ENCODE measurements at regions not wholly inside any gene's neighbourhood (a gene's known extent, or its start where the extent isn't known, plus 50 kb on each side); places are given as distances from the start of the nearest gene placed in this dataset.

- TF ChIP-seq CSRNP3 (CRISPR knock-in tag; IDR thresholded peaks at IDR 0.05), result no peak
- TF ChIP-seq RARB (CRISPR knock-in tag; IDR thresholded peaks at IDR 0.05), result no peak
- no peak for TF ChIP-seq CSDC2 (CRISPR knock-in tag; IDR thresholded peaks at IDR 0.05)
- no peak for TF ChIP-seq SNAI2 (CRISPR knock-in tag; IDR thresholded peaks at IDR 0.05)
- no peak for TF ChIP-seq ZNF70 (CRISPR knock-in tag; IDR thresholded peaks at IDR 0.05)
- TF ChIP-seq PATZ1 (CRISPR knock-in tag; IDR thresholded peaks at IDR 0.05; ENCODE audit: borderline replicate concordance), result no peak
- no peak for TF ChIP-seq OSR1 (CRISPR knock-in tag; IDR thresholded peaks at IDR 0.05)
- TF ChIP-seq ZNF565 (CRISPR knock-in tag; conservative IDR thresholded peaks at IDR 0.05; ENCODE audit: low read depth), result no peak
- TF ChIP-seq GLIS3 (CRISPR knock-in tag; IDR thresholded peaks at IDR 0.05), result no peak
- TF ChIP-seq TCF4 (CRISPR knock-in tag; IDR thresholded peaks at IDR 0.05; ENCODE audit: borderline replicate concordance), result no peak
- TF ChIP-seq ESRRG (CRISPR knock-in tag; IDR thresholded peaks at IDR 0.05), result no peak
- no peak for TF ChIP-seq CREB5 (CRISPR knock-in tag; IDR thresholded peaks at IDR 0.05; ENCODE audit: low read depth)
- TF ChIP-seq ISL1 (CRISPR knock-in tag; IDR thresholded peaks at IDR 0.05), result no peak
- ATAC-seq, result no peak
Observed at GRCh38 chr16:80231121-80231520, 309.7 kb upstream of the DYNLRB2 start.

DNA sequence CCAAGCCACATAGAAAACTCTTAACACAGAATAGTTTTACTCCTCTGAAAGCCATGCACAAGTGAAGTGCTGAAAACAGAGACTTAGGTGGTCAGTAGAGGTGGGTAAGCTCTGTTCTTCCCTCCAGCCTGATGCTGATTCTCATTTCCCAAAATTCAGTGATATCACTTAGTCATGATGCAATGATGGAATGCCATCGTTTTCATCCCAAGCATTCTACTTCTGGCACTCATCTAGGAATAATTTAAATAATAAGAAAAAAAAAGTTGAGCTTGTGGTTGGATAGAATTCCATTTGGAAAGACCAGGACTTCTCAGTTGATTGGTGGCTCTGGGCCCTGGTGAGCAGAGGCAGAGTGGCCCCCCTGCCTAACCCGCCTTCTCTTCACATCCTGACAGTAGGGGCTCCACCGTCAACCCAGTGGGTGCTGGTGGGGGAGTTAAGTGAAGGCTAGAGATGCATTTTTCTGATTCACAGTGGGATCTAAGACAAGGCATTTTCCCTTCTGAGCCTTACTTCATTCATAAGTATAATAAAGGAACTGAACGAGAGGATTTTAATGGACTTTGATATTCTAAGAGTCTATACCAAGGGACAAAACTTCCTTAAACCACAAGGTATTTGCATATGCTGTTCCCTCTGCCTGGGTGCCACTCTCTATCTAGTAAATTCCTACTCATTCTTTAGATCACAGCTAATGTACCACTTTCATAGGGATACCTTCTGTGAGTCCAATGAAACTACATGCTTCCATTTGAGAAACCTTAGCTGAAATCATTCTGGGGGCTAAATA, 310.3 kb upstream of the DYNLRB2 start:
- TF ChIP-seq ZNF565 (CRISPR knock-in tag; conservative IDR thresholded peaks at IDR 0.05; ENCODE audit: low read depth), result no peak
- TF ChIP-seq CREB5 (CRISPR knock-in tag; IDR thresholded peaks at IDR 0.05; ENCODE audit: low read depth), result no peak
- no peak for TF ChIP-seq CSRNP3 (CRISPR knock-in tag; IDR thresholded peaks at IDR 0.05)
- no peak for TF ChIP-seq PPARA (CRISPR knock-in tag; IDR thresholded peaks at IDR 0.05; ENCODE audit: borderline replicate concordance)
- TF ChIP-seq ISL1 (CRISPR knock-in tag; IDR thresholded peaks at IDR 0.05), result no peak
- no peak for TF ChIP-seq CSDC2 (CRISPR knock-in tag; IDR thresholded peaks at IDR 0.05)
- no peak for TF ChIP-seq TCF4 (CRISPR knock-in tag; IDR thresholded peaks at IDR 0.05; ENCODE audit: borderline replicate concordance)
- TF ChIP-seq POU6F1 (CRISPR knock-in tag; IDR thresholded peaks at IDR 0.05; ENCODE audit: borderline replicate concordance, low read depth), result no peak
- TF ChIP-seq TSHZ2 (CRISPR knock-in tag; IDR thresholded peaks at IDR 0.05), result no peak
- no peak for TF ChIP-seq GLIS3 (CRISPR knock-in tag; IDR thresholded peaks at IDR 0.05)
- TF ChIP-seq SNAI2 (CRISPR knock-in tag; IDR thresholded peaks at IDR 0.05), result no peak
- ATAC-seq, result no peak
